ENCODE measurements at regions not wholly inside any gene's neighbourhood (a gene's known extent, or its start where the extent isn't known, plus 50 kb on each side); places are given as distances from the start of the nearest gene placed in this dataset.

GRCh38 chr9:23309800-23310199 is 516.2 kb downstream of the ELAVL2 start:
- no peak for DNase-seq (ENCODE audit: low read depth)

- no peak for DNase-seq (ENCODE audit: low read depth)
Observed at GRCh38 chr9:23314247-23314646, 511.8 kb downstream of the ELAVL2 start.

DNA sequence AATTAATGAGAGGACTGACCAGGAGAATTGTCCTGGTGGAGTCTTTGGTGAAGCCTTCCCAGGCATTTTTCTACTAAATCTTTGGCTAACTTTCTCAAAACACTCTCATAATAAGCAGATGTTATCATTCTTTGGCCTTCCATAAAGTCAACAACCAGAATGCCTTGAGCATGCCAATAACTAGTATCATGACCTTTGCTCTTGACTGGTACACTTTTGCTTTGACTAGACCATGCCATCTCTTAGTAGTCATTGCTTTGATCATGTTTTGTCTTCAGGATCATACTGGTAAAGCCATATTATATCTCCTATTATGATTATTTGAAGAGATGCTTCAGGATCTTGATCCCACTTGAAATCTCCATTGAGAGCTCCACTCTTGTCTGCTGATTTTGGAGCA is 506.9 kb downstream of the ELAVL2 start:
- DNase-seq (ENCODE audit: low read depth): no peak

GRCh38 chr9:23321049-23321448 is 505.0 kb downstream of the ELAVL2 start:
- DNase-seq (ENCODE audit: low read depth): no peak

GRCh38 chr9:23322392-23322791 is 503.6 kb downstream of the ELAVL2 start:
- DNase-seq (ENCODE audit: low read depth): no peak

DNA sequence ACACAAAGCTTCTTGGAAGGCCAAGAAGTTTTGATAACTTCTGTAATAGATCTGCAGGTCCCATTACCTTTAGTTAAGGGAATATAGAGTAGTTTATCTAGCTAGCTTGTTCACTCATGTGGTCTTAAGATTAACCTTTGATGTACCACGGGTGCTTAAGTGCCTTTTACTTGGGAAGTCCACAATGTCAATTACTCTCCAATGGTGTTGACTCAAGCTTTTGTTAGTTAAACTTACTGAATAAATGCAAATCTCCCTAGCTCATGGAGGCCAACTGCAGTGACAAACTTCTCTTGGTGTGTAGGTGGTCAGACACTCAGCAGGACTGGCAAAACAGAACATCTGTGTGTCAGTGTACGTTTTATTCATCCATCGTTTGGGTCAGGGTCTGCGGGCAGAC is 501.5 kb downstream of the ELAVL2 start:
- DNase-seq (ENCODE audit: low read depth): no peak

GRCh38 chr9:23326597-23326996 is 499.4 kb downstream of the ELAVL2 start:
- DNase-seq (ENCODE audit: low read depth): no peak

GRCh38 chr9:23341346-23341745 is 484.7 kb downstream of the ELAVL2 start:
- DNase-seq (ENCODE audit: low read depth): no peak

DNA sequence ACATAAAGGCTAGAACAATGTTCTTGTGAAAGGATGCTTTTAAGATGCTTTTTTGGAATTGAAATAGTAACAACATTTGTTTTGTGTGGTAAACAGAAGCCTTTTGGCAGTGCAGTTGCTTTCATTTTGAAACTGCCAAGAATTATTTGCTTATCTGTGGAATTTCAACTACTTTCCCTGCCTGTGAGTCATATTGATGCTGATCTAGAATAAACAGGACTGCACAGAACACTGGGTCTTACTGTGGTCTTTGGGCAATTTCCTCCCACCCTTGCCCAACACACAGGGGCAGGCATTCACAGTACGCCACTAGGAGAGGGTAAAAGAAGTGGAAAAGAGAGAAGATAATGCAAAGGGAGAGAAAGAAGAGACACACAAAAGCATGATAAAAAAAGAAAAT is 483.7 kb downstream of the ELAVL2 start:
- peak; percentile 9 for DNase-seq (ENCODE audit: low read depth)

- DNase-seq (ENCODE audit: low read depth): no peak
Observed at GRCh38 chr9:23343226-23343625, 482.8 kb downstream of the ELAVL2 start.

DNA sequence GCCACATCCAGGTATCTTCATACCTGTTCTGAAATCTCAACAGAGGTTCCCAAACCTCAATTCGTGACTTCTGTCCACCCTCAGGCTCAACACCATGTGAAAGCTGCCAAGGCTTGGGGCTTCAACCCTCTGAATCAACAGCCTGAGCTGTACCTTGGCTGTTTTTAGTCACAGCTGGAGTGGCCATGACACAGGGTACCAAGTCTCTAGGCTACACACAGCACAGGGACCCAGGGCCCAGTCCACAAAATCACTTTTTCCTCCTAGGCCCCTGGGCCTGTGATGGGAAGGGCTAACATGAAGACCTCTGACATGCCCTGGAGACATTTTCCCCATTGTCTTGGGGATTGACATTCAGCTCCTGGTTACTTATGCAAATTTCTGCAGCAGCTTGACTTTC is 464.9 kb downstream of the ELAVL2 start:
- DNase-seq (ENCODE audit: low read depth): no peak

- DNase-seq (ENCODE audit: low read depth): no peak
Observed at GRCh38 chr9:23372703-23373102, 453.3 kb downstream of the ELAVL2 start.

DNA sequence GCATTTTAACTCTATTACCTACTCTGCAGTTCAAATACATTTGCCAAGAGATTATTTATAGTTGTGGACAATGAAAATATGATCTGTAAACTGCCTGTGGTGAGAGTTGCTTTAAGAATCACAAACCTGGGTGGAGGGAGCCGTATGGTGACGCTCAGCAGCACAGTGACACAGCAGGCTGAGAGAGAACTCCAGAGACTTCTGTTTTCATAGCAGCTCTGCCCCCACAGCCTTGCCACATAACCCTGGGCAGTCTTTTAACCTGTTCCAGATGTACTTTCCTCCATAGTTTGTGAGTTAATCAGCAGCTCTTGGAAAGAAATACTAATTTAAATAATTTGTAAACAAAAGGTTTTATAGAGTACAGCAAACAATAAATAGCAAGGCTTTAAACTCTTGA is 450.5 kb downstream of the ELAVL2 start:
- DNase-seq (ENCODE audit: low read depth): peak; percentile 14

DNA sequence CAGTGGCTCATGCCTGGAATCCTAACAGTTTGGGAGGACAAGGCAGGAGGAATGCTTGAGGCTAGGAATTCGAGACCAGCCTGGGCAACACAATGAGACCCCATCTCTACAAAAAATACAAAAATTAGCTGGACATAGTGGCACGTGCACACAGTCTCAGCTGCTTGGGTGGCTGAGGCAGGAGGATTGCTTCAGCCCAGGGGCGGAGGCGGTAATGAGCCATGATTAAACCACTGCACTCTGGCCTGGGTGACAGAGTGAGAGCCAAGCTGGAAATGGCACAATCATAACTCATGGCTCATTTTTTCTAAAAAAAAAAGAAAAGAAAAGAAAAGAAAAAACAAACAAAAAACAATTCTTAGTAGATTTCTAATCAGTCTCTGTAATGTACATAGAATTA is 446.2 kb downstream of the ELAVL2 start:
- DNase-seq (ENCODE audit: low read depth): no peak

- DNase-seq (ENCODE audit: low read depth): no peak
Observed at GRCh38 chr9:23380821-23381220, 445.2 kb downstream of the ELAVL2 start.

- no peak for DNase-seq (ENCODE audit: low read depth)
Observed at GRCh38 chr9:23382418-23382817, 443.6 kb downstream of the ELAVL2 start.

- DNase-seq (ENCODE audit: low read depth): no peak
Observed at GRCh38 chr9:23394189-23394588, 431.9 kb downstream of the ELAVL2 start.

DNA sequence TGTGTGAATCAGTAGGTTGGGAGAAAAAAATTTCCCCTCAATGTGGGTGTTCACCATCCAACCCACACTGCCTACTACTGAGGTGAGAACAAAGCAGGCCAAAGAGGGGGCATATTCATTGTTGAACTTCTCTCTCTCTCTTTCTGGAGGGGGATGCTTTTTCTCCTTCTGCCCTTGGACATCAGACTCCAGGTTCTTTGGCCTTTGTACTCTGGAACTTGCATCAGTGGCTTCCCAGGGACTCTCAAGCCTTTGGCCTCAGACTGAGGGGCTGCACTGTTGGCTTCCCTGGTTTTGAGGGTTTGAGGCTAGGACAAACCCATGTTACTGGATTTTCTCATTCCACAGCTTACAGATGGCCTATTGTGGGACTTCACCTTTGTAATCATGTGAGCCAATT is 417.2 kb downstream of the ELAVL2 start:
- DNase-seq (ENCODE audit: low read depth): no peak

DNA sequence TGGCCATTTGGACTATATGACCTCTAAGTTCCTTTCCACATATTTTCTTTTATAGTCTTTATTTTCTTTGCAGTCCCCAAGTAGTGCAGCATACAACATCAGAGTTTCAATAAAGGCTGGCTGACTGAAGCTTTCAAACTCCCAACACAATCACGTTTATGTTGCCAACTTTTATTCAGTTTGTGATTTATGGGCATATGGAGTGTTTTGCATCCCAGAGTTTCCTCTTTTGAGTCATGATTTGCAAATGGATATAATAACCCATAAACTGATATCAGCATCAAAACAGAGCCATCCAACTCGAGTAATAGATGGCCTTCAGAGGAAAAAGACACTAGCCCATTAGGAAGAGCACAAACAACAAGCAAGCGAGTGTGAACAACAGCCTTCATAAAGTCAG is 414.0 kb downstream of the ELAVL2 start:
- DNase-seq (ENCODE audit: low read depth): no peak

- no peak for DNase-seq (ENCODE audit: low read depth)
Observed at GRCh38 chr9:23412458-23412857, 413.6 kb downstream of the ELAVL2 start.

- DNase-seq (ENCODE audit: low read depth): no peak
Observed at GRCh38 chr9:23413541-23413940, 412.5 kb downstream of the ELAVL2 start.

GRCh38 chr9:23423999-23424398 is 402.0 kb downstream of the ELAVL2 start:
- no peak for DNase-seq (ENCODE audit: low read depth)

DNA sequence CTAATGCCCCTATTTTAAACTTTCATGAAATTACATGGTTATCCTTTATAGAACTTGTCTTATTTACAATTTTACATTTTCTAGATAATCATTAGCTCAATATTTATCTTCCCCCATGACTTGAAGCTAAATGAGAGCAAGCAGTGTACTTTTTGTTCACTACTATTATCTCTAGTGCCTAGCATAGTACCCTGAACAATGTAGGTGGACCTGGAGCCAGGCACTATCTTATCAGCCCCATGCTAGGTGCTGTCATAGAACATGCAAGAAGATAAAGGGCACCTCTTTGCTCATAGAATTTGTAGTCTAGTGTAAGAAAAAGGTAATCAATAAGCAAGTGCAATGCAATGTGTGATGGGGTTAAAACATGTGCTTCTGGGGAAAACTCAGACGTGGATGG is 399.9 kb downstream of the ELAVL2 start:
- no peak for DNase-seq (ENCODE audit: low read depth)

DNA sequence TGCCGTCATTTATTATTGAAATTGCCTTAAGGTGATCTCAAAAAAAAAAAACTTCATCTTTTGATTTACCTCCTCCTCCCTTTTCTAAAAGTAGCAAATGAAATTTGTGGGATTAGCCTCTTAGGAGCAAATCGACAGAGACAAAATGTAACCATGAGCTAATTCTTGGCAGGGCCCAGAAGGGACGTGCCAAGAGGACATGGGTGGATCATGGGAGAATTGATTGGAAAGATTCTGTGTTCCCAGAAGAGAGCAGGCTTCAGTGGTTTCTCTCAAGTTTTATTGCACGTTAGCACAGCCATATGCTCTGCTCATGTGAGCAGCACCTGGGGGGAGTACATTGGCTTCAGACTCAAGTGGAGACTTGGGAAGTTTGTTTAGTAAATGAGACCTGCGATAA is 394.6 kb downstream of the ELAVL2 start:
- DNase-seq (ENCODE audit: low read depth): no peak

DNA sequence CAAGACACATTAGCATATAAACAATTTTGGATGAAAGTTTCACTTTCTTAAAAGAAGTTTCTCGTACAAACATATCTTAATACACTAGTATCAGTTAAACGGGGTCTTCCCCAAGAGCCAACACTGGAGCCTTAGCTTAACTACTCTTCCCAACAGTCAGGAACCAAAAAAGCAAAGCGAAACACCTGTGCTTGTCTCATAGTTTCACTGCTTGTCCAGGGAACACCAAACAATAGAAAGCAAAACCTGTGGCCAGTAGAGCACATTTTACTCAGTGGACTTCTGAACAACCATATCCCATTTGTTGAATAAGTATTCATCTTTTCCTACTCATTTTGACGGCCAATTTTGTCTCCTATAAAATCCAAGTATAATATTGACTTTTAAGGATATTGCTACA is 391.4 kb downstream of the ELAVL2 start:
- DNase-seq (ENCODE audit: low read depth): no peak
